Mesodermal cell (in vitro differentiated cells): ENCODE measurements at regions not wholly inside any gene's neighbourhood (a gene's known extent, or its start where the extent isn't known, plus 50 kb on each side); places are given as distances from the start of the nearest gene placed in this dataset.
"Not testable (repeated sequence)": the region's sequence is repeated elsewhere in the genome, so short reads cannot be mapped to it uniquely, and the experiment has no call there.

ENCODE experiments used
- H3K27ac ChIP-seq: 2 replicates; pipeline ENCODE4 v1.7.0; 2013; ENCODE audit warnings: mild to moderate bottlenecking, low read depth, low read length, moderate library complexity; ENCODE audit not compliant: severe bottlenecking
- H3K36me3 ChIP-seq: 2 replicates; pipeline ENCODE4 v1.7.1; 2013; ENCODE audit warnings: mild to moderate bottlenecking, low read length, moderate library complexity; ENCODE audit not compliant: control insufficient read depth, insufficient read depth
- H3K4me1 ChIP-seq: one replicate; pipeline ENCODE4 v1.7.1; 2013; ENCODE audit warnings: mild to moderate bottlenecking, low read length; ENCODE audit not compliant: insufficient read depth, control insufficient read depth, poor library complexity, severe bottlenecking
- H3K4me3 ChIP-seq: 2 replicates; pipeline ENCODE4 v1.7.0; 2013; ENCODE audit warnings: low read length, control low read depth, mild to moderate bottlenecking; ENCODE audit not compliant: insufficient read depth, poor library complexity, severe bottlenecking; ENCODE audit errors: extremely low read depth
- H3K9me3 ChIP-seq: 2 replicates; pipeline ENCODE4 v1.7.1; 2013; ENCODE audit warnings: mild to moderate bottlenecking, low read length, moderate library complexity; ENCODE audit not compliant: control insufficient read depth
- WGBS, 2 experiments: methylation state at CpG; one replicate each; pipeline ENCODE4 v1.1.5; 2013; ENCODE audit warnings: missing lambda C conversion rate in 2 of 2; ENCODE audit not compliant: insufficient coverage in 2 of 2; 5-methylcytosine and 5-hydroxymethylcytosine counted together

DNA sequence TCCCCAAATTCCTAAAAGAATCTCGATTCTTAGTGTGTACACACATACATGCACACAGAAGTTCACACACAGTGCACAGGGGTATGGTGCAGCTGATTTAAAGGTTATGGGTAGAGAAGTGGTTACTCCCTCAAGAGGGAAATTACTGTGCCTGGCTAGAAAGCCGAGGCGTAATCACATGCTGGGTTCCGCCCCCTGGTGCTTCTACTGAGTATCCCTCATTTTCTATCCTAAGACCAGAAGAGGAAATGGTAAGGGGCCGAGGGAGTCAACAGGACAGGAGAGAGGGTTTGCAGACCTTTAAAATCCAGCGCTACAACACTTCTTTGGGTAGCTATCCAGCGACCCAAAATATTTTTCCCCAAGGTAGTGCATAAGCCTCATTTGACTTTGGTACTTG is 147.3 kb upstream of the TMEM196 start:
- no peaks in the 10 kb centered on the region for H3K9me3 ChIP-seq

GRCh38 chr7:19920166-19920565 is 146.7 kb upstream of the TMEM196 start:
- Histone ChIP-seq H3K36me3 (no peaks in the 10 kb centered on the region), H3K4me1 (no peaks in the 10 kb centered on the region), H3K4me3 (no peak overlapping the region), H3K9me3 (no peaks in the 10 kb centered on the region), H3K27ac (no peak overlapping the region)
- 87 to 100% methylated on average over 4 of the region's 6 CpGs for WGBS, 2 experiments

More for the DNA sequence above, 147.3 kb upstream of the TMEM196 start:
- Histone ChIP-seq H3K36me3 (no peaks in the 10 kb centered on the region), H3K4me3 (no peak overlapping the region), H3K4me1 (no peaks in the 10 kb centered on the region), H3K27ac (no peak overlapping the region)
- 80 to 100% methylated on average over 1 to 3 of the region's 7 CpGs for WGBS, 2 experiments

DNA sequence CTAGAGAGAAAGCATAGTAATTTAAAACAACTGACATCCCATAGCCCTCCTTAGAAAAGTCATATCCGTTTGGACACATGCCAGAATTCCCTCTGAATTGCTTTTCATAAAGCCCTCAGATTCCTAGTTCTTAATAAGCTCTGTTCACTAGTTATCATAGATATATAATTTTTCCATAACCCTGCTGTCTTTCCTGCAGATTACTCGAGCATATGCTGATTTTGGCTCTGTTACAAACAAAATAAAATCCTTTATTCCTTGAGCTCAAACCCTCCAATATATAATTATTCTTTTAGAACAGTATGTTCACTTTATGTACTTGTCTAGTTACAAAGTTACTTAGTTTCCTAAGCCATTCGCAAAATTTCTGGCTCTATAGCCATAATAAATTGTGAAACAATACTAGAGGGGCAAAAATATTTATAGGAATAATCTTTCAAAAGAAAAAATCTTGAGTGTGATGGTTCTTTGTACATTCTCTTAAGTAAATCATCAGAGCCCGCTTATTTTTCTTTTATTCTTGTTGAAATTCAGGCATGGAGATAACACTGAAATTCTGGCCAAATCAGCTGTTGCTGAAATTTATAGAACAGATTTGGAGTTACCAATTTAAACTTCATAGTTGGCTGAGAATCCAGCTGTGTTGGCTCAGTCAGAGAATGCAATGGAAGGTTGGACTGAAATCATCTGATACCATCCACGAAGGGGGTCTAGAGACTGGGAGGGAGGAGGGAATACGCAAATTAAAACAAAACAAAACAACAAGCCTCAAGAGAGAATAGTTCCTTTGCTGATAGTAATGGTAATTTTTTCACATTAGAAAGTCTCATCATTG is 146.1 kb upstream of the TMEM196 start:
- no peak overlapping the region for H3K4me3 ChIP-seq
- 83 to 88% methylated on average over 1 of the region's 6 CpGs for WGBS, 2 experiments
- no peaks in the 10 kb centered on the region for H3K36me3 ChIP-seq
- H3K4me1 ChIP-seq = no peaks in the 10 kb centered on the region
- H3K27ac ChIP-seq = no peak overlapping the region
- H3K9me3 ChIP-seq = no peaks in the 10 kb centered on the region

GRCh38 chr7:19916046-19916445 is 142.6 kb upstream of the TMEM196 start:
- no peaks in the 10 kb centered on the region for H3K4me1 ChIP-seq
- no peaks in the 10 kb centered on the region for H3K9me3 ChIP-seq
- H3K4me3 ChIP-seq = no peak overlapping the region
- no peak overlapping the region for H3K27ac ChIP-seq
- no peaks in the 10 kb centered on the region for H3K36me3 ChIP-seq
- 86% methylated on average over 1 of the region's 1 CpG; no CpG with 5 or more reads in 1 of the 2 experiments for WGBS, 2 experiments

DNA sequence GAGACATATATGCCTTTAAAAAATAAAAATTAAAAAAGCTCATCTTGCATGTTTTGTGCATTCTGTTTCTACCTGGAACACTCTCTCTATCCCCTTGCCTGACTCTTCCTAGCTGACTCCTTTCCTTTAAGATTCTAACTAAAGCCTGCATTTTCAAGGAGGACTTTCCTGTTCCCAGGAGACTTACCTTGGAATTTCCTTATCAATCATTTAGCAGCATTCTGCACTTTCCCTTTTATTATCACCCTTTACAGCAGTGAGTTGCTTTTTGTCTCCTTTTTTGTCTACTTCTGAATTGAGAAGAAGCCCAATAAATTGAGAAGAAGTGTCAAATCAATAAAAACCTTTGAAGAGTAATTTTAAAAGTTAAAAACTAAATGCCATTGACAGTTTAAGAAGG is 142.2 kb upstream of the TMEM196 start:
- H3K9me3 ChIP-seq = no peaks in the 10 kb centered on the region
- H3K4me3 ChIP-seq = no peak overlapping the region
- H3K27ac ChIP-seq = no peak overlapping the region
- H3K4me1 ChIP-seq = no peaks in the 10 kb centered on the region
- H3K36me3 ChIP-seq = no peaks in the 10 kb centered on the region

GRCh38 chr7:19914866-19915265 is 141.4 kb upstream of the TMEM196 start:
- H3K4me3 ChIP-seq = no peak overlapping the region
- no peaks in the 10 kb centered on the region for H3K36me3 ChIP-seq
- WGBS, 2 experiments = no CpG with 5 or more reads among the region's 1 CpG
- no peak overlapping the region for H3K27ac ChIP-seq
- no peaks in the 10 kb centered on the region for H3K9me3 ChIP-seq
- no peaks in the 10 kb centered on the region for H3K4me1 ChIP-seq

DNA sequence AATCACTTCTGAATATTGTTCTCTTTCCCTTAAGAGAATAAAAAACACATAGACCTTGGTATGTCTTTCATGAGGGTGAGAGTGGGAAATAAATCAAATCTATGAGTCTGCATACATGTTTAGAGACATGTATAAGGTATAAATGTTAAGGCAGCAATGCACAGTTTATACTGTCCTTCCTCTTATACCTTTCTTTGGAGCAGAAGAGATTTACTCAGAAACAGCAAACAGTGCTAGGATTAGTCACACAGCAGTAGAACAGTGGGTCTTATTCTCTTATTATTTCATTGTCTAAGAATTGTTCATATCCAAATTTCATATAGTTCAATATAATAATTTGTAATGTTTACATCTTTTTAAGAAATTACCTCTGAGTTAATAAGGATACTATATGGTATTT is 126.7 kb upstream of the TMEM196 start:
- Histone ChIP-seq H3K4me3 (no peak overlapping the region), H3K36me3 (no peaks in the 10 kb centered on the region), H3K27ac (no peak overlapping the region), H3K4me1 (no peaks in the 10 kb centered on the region), H3K9me3 (no peaks in the 10 kb centered on the region)

- no peaks in the 10 kb centered on the region for H3K9me3 ChIP-seq
- H3K4me1 ChIP-seq = no peaks in the 10 kb centered on the region
- no peaks in the 10 kb centered on the region for H3K36me3 ChIP-seq
- H3K4me3 ChIP-seq = no peak overlapping the region
- no peak overlapping the region for H3K27ac ChIP-seq
- no CpG with 5 or more reads among the region's 3 CpGs for WGBS, 2 experiments
Observed at GRCh38 chr7:19899529-19899928, 126.1 kb upstream of the TMEM196 start.

DNA sequence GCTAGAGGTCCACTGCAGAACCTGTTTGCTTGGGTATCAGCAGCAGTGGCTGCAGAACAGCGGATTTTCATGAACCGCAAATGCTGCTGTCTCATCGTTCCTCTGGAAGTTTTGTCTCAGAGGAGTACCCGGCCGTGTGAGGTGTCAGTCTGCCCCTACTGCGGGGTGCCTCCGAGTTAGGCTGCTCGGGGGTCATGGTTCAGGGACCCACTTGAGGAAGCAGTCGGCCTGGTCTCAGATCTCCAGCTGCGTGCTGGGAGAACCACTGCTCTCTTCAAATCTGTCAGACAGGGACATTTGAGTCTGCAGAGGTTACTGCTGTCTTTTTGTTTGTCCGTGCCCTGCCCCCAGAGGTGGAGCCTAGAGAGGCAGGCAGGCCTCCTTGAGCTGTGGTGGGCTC is 109.5 kb upstream of the TMEM196 start:
- H3K4me1 ChIP-seq, H3K36me3 ChIP-seq, H3K27ac ChIP-seq, H3K9me3 ChIP-seq, H3K4me3 ChIP-seq: not testable (repeated sequence)
- 91 to 98% methylated on average over 10 to 11 of the region's 11 CpGs for WGBS, 2 experiments

GRCh38 chr7:19872094-19872493 is 98.7 kb upstream of the TMEM196 start:
- no peaks in the 10 kb centered on the region for H3K9me3 ChIP-seq
- H3K36me3 ChIP-seq = no peaks in the 10 kb centered on the region
- no peak overlapping the region for H3K4me3 ChIP-seq
- 83 to 100% methylated on average over 1 of the region's 1 CpG for WGBS, 2 experiments
- H3K4me1 ChIP-seq = no peaks in the 10 kb centered on the region
- H3K27ac ChIP-seq = no peak overlapping the region

GRCh38 chr7:19871102-19871501 is 97.7 kb upstream of the TMEM196 start:
- WGBS, 2 experiments = no CpG with 5 or more reads among the region's 2 CpGs
- Histone ChIP-seq H3K9me3 (no peaks in the 10 kb centered on the region), H3K4me1 (no peaks in the 10 kb centered on the region), H3K4me3 (no peak overlapping the region), H3K27ac (no peak overlapping the region), H3K36me3 (no peaks in the 10 kb centered on the region)
